HepG2 (cell line): ENCODE measurements at regions not wholly inside any gene's neighbourhood (a gene's known extent, or its start where the extent isn't known, plus 50 kb on each side); places are given as distances from the start of the nearest gene placed in this dataset.

Experiments
- ATAC-seq: fragments of 200-7000 bp; cut with Tn5 transposase; 3 replicates; pipeline ENCODE4 v1.9.1; 2020; ENCODE audit warnings: mild to moderate bottlenecking, moderate library complexity
- BruUV-seq: library from RNA; stranded (reverse); fragments of 400-500 nt; replicated peaks from 2 replicates; lab custom pipeline; 2021; lab: Mats Ljungman, UMichigan
- CTCF ChIA-PET: fragments of 300-600 bp; formaldehyde crosslinking; extraction: SDS; loops from one replicate; lab custom pipeline; 2021; ENCODE audit warnings: low total read pairs, inconsistent platforms, low intra/inter-chr PET ratio; lab: Yijun Ruan, JAX
- POLR2A ChIA-PET: fragments of 350-600 bp; sonication (Branson Sonifier 250); formaldehyde crosslinking; loops from one replicate; lab custom pipeline; 2020; ENCODE audit warnings: antibody characterized with exemption, inconsistent platforms; lab: Yijun Ruan, JAX
- DNase-seq: peaks from one replicate; pipeline ENCODE4 v3.0.0-alpha.2; 2015; ENCODE audit warnings: low spot score
- FAIRE-seq: peaks from 3 replicates; lab custom pipeline; 2011; peaks lifted over from hg19 to GRCh38; lab: Jason Lieb, UNC
- H2AFZ ChIP-seq: one replicate; pipeline ENCODE4 v1.6.1; 2011; ENCODE audit warnings: low read length, inconsistent platforms
- H3K27ac ChIP-seq: fragments of 300-600 bp; 3 replicates; pipeline ENCODE4 v1.8.0; 2011; ENCODE audit warnings: mixed run types, mild to moderate bottlenecking, mixed read lengths, low read length, inconsistent platforms; ENCODE audit not compliant: insufficient read depth; ENCODE audit errors: extremely low read length
- H3K27me3 ChIP-seq, 2 experiments: fragments of 200-600 bp in 1 of 2; 2 replicates in 1 of 2; 3 replicates in 1 of 2; pipeline versions ENCODE4 v1.6.0 to v1.8.0; 2011; ENCODE audit warnings: low read length in 2 of 2, mild to moderate bottlenecking in 2 of 2, moderate library complexity in 2 of 2, inconsistent platforms in 1 of 2; ENCODE audit not compliant: insufficient read depth in 2 of 2, control insufficient read depth in 1 of 2
- H3K36me3 ChIP-seq, 2 experiments: fragments of 200-600 bp in 1 of 2; replicated peaks in 1 of 2; 2 replicates in 1 of 2; 3 replicates in 1 of 2; pipeline versions ENCODE4 v1.5.1 to v1.8.0; 2011; ENCODE audit warnings: low read length in 2 of 2, inconsistent platforms in 1 of 2; ENCODE audit not compliant: insufficient read depth in 2 of 2, control insufficient read depth in 1 of 2
- H3K4me1 ChIP-seq: 2 replicates; pipeline ENCODE4 v1.5.1; 2012; ENCODE audit warnings: low read length, inconsistent platforms; ENCODE audit not compliant: insufficient read depth
- H3K4me2 ChIP-seq: 2 replicates; pipeline ENCODE4 v1.6.0; 2011; ENCODE audit warnings: low read depth, low read length, inconsistent platforms
- H3K4me3 ChIP-seq, 3 experiments: fragments of 200-600 bp in 1 of 3; sonication (generic), shearing (Covaris generic) in 1 of 3; replicated peaks in 1 of 3; 2 replicates each; pipeline ENCODE4 v1.5.1; 2011 to 2016; ENCODE audit warnings: low read length in 3 of 3, inconsistent platforms in 2 of 3, low read depth in 2 of 3, mild to moderate bottlenecking in 2 of 3, control low read depth in 1 of 3, mixed read lengths in 1 of 3; ENCODE audit not compliant: insufficient read depth in 1 of 3
- H3K79me2 ChIP-seq: one replicate; pipeline ENCODE4 v1.6.1; 2011; ENCODE audit warnings: low read length, inconsistent platforms; ENCODE audit not compliant: insufficient read depth
- H3K9ac ChIP-seq: 2 replicates; pipeline ENCODE4 v1.6.0; 2011; ENCODE audit warnings: mild to moderate bottlenecking, low read depth, low read length, inconsistent platforms; ENCODE audit not compliant: insufficient read depth
- H3K9me3 ChIP-seq: 2 replicates; pipeline ENCODE4 v1.5.1; 2012; ENCODE audit warnings: mild to moderate bottlenecking, low read length
- H4K20me1 ChIP-seq: 2 replicates; pipeline ENCODE4 v1.6.0; 2011; ENCODE audit warnings: inconsistent platforms, mild to moderate bottlenecking, low read length, moderate library complexity; ENCODE audit not compliant: insufficient read depth
- GABPB1 ChIP-seq: IDR thresholded peaks from 2 replicates; pipeline ENCODE4 v1.6.1; 2016; ENCODE audit warnings: mild to moderate bottlenecking, missing genetic modification reagents, moderate library complexity, missing compliant biosample characterization
- TAF15 ChIP-seq: fragments of 200-400 bp; formaldehyde crosslinking; IDR thresholded peaks from one replicate; pipeline ENCODE4 v1.6.1; 2018; ENCODE audit warnings: mild to moderate bottlenecking, low read depth, low read length; ENCODE audit not compliant: poor library complexity, severe bottlenecking
- TBX2 ChIP-seq: sonication (generic); formaldehyde crosslinking; IDR thresholded peaks from 2 replicates; pipeline ENCODE4 v1.5.0; 2020; ENCODE audit warnings: missing genetic modification reagents, mild to moderate bottlenecking, borderline replicate concordance
- ZBTB14 ChIP-seq: sonication (generic); formaldehyde crosslinking; IDR thresholded peaks from 2 replicates; pipeline ENCODE4 v1.4.0; 2020; ENCODE audit warnings: missing genetic modification reagents
- ZNF564 ChIP-seq: sonication (generic); formaldehyde crosslinking; IDR thresholded peaks from 2 replicates; pipeline ENCODE4 v1.8.1; 2023; ENCODE audit warnings: mild to moderate bottlenecking, missing genetic modification reagents
- WGBS: methylation state at CpG from one replicate; pipeline ENCODE4 v1.1.6; 2017; ENCODE audit warnings: low lambda C conversion rate; 5-methylcytosine and 5-hydroxymethylcytosine counted together
- in situ Hi-C: cut with HindIII; loops from 2 replicates; pipeline ENCODE4 v1.10.0; 2017; ENCODE audit warnings: low pct_unique_long_range_greater_than_20kb; ENCODE audit not compliant: extremely low pct_ligation_motif_present
- intact Hi-C: fragments of 100-400 bp; cut with micrococcal nuclease; formaldehyde crosslinking; loops from one replicate; pipeline ENCODE4 v1.10.0; 2022; ENCODE audit not compliant: unreplicated experiment
- TF ChIP-seq, protein P1 (sequence below): sonication (generic); formaldehyde crosslinking; IDR thresholded peaks from 2 replicates; pipeline ENCODE4 v1.4.0; 2020; ENCODE audit warnings: missing genetic modification reagents, borderline replicate concordance

- whole genome bisulfite sequencing, result 1% methylated on average over 2 of the region's 2 CpGs
- Histone ChIP-seq H3K9ac (no peak overlapping the region), H4K20me1 (no peaks in the 10 kb centered on the region), H3K79me2 (no peaks in the 10 kb centered on the region), H3K9me3 (no peaks in the 10 kb centered on the region), H2AFZ (no peak overlapping the region), H3K4me2 (no peak overlapping the region), H3K4me1 (no peaks in the 10 kb centered on the region), H3K4me3 (no peak overlapping the region), H3K27ac (no peak overlapping the region), H3K27me3 (peaks cover 0 to 3% of the 10 kb centered on the region in 2 experiments; a peak in 1 of 5 replicates), H3K36me3 (no peaks in the 10 kb centered on the region)
- BruUV-seq, result no TSS peak
- TF ChIP-seq ZBTB14 (CRISPR knock-in tag) (no peak), GABPB1 (no peak), TAF15 (no peak), ZNF564 (no peak), TBX2 (no peak)
- TF ChIP-seq, protein P1, sequence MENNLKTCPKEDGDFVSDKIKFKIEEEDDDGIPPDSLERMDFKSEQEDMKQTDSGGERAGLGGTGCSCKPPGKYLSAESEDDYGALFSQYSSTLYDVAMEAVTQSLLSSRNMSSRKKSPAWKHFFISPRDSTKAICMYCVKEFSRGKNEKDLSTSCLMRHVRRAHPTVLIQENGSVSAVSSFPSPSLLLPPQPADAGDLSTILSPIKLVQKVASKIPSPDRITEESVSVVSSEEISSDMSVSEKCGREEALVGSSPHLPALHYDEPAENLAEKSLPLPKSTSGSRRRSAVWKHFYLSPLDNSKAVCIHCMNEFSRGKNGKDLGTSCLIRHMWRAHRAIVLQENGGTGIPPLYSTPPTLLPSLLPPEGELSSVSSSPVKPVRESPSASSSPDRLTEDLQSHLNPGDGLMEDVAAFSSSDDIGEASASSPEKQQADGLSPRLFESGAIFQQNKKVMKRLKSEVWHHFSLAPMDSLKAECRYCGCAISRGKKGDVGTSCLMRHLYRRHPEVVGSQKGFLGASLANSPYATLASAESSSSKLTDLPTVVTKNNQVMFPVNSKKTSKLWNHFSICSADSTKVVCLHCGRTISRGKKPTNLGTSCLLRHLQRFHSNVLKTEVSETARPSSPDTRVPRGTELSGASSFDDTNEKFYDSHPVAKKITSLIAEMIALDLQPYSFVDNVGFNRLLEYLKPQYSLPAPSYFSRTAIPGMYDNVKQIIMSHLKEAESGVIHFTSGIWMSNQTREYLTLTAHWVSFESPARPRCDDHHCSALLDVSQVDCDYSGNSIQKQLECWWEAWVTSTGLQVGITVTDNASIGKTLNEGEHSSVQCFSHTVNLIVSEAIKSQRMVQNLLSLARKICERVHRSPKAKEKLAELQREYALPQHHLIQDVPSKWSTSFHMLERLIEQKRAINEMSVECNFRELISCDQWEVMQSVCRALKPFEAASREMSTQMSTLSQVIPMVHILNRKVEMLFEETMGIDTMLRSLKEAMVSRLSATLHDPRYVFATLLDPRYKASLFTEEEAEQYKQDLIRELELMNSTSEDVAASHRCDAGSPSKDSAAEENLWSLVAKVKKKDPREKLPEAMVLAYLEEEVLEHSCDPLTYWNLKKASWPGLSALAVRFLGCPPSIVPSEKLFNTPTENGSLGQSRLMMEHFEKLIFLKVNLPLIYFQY (CRISPR knock-in tag), result no peak
- CTCF ChIA-PET, result no interaction called here
- POLR2A ChIA-PET, result no interaction called here
- FAIRE-seq, result no peak
- ATAC-seq, result no peak
- intact Hi-C loops, result no loop called here
- DNase-seq, result no peak
- in situ Hi-C loops, result no loop called here
These were observed 98.5 kb upstream of the HIVEP3 start for GRCh38 chr1:42017259-42017658.
